ENCODE measurements at regions not wholly inside any gene's neighbourhood (a gene's known extent, or its start where the extent isn't known, plus 50 kb on each side); places are given as distances from the start of the nearest gene placed in this dataset.
"Not testable (repeated sequence)": the region's sequence is repeated elsewhere in the genome, so short reads cannot be mapped to it uniquely, and the experiment has no call there.

DNA sequence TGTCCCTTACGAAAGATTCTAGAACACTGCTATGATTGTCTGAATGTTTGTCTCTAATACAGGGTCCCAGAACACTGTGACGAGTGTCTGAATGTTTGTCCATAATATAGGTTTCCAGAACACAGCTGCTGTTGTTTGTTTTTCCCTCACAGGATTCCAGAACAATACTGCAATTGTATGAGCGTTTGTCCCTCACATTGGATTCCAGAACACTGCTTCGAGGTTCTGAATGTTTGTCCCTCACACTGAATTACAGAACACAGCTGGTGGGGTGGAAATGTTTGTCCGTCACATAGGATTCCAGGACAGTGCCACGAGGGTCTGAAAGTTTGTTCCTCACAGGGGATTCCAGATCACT, 199.0 kb downstream of the FOXD4L6 start:
- H3K9me3 Mint-ChIP-seq = peaks cover 52 to 55% of the 10 kb centered on the region in 2 donors
- not testable (repeated sequence) for H3K27ac Mint-ChIP-seq; ATAC-seq (replicated peaks)

GRCh38 chr9:40928803-40929487, 199.5 kb downstream of the FOXD4L6 start:
- DNase-seq = no peak
- Mint-ChIP-seq H3K4me1 (no peaks in the 10 kb centered on the region), H3K9me3 (peaks cover 58% of the 10 kb centered on the region in 2 donors), H3K27ac (no peak overlapping the region), H3K4me3 (no peak overlapping the region), H3K27me3 (no peaks in the 10 kb centered on the region), H3K36me3 (peaks cover 14 to 15% of the 10 kb centered on the region in 2 donors)
- ATAC-seq (replicated peaks) = no peak

More for the DNA sequence above, 199.0 kb downstream of the FOXD4L6 start:
- not testable (repeated sequence) for H3K4me3 Mint-ChIP-seq, H3K27me3 Mint-ChIP-seq, H3K4me1 Mint-ChIP-seq, DNase-seq
- H3K36me3 Mint-ChIP-seq = peaks cover 14 to 15% of the 10 kb centered on the region in 2 donors

DNA sequence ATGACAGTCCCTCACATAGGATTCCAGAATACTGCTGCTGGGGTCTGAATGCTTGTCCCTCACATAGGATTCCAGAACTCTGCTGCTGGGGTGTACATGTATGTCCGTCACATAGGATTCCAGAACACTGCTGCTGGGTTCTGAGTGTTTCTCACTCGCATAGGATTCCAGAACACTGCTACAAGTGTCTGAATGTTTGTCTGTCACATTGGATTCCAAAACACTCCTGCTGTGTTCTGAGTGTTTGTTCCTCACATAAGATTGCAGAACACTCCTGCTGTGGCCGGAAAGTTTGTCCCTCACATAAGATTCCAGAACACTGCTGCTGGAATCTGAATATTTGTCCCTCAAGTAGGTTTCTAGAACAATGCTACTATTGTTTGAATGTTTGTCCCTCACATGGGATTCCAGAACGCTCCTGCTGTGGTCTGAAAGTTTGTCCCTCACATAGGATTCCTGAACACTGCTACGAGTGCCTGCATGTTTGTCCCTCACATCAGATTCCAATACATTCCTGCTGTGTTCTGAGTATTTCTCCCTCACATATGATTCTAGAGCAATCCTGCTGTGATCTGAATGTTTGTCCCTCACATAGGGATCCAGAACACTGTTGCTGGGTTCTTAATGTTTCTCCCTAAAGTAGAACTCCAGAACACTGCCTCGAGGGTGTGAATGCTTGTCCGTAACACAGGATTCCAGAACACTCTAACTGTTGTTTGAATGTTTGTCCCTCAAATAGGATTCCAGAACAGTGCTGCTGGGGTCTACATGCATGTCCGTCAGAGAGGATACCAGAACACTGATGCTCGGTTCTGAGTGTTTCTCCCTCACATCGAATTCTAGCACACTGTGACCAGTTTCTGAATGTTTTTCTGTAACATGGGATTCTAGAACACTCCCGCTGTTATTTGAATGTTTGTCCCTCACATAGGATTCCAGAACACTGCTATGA, 200.4 kb downstream of the FOXD4L6 start:
- no peak overlapping the region for H3K4me3 Mint-ChIP-seq
- ATAC-seq (replicated peaks) (no peak), DNase-seq (no peak)
- no peaks in the 10 kb centered on the region for H3K4me1 Mint-ChIP-seq
- H3K9me3 Mint-ChIP-seq = peaks cover 63 to 66% of the 10 kb centered on the region in 2 donors
- peaks cover 14 to 20% of the 10 kb centered on the region in 2 donors for H3K36me3 Mint-ChIP-seq
- H3K27ac Mint-ChIP-seq = no peak overlapping the region
- H3K27me3 Mint-ChIP-seq = no peaks in the 10 kb centered on the region

DNA sequence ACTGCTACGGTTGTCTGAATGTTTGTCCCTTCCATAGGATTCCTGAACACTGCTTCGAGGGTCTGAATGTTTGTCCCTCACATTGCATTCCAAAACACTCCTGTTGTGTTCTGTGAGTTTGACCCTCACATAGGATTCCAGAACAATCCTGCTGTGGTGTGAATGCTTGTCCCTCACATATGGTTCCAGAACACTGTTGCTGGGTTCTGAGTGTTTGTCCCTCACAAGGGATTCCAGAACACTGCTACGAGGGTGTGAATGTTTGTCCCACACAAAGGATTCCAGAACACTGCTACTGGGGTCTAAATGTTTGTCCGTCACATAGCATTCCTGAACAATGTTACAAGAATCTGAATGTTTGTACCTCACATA, 201.2 kb downstream of the FOXD4L6 start:
- Mint-ChIP-seq H3K4me1 (no peaks in the 10 kb centered on the region), H3K4me3 (no peak overlapping the region), H3K27ac (no peak overlapping the region), H3K27me3 (no peaks in the 10 kb centered on the region), H3K36me3 (peaks cover 10 to 18% of the 10 kb centered on the region in 2 donors), H3K9me3 (peaks cover 65 to 67% of the 10 kb centered on the region in 2 donors)
- DNase-seq = no peak
- ATAC-seq (replicated peaks) = no peak

DNA sequence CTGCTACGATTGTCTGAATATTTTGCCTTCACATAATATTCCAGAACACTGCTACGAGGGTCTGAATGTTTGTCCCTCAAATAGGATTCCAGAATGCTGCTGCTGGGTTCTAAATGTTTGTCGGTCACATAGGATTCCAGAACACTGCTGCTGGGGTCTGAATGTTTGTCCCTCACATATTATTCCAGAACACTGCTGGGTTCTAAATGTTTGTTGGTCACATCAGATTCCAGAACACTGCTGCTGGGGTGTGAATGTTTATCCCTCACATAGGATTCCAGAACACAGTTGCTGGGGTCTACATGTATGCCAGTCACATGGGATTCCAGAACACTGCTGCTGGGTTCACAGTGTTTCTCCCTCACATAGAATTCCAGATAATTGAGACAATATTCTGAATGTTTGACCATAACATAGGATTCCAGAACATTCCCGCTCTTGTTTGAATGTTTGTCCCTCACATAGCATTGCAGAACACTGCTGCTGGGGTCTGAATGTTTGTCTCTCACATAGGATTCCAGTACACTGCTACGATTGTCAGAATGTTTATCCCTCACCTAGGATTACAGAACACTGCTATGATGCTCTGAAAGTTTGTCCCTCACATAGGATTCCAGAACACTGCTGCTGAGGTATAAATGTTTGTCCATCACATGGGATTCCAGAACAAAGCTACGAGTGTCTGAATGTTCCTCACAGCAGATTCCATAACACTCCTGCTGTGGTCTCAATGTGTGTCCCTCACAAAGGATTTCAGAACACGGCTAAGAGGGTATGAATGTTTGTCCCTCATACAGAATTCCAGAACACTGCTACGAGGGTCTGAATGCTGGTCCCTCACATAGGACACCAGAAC, 201.8 kb downstream of the FOXD4L6 start:
- ATAC-seq (replicated peaks) = no peak
- Mint-ChIP-seq H3K4me1 (no peaks in the 10 kb centered on the region), H3K9me3 (peaks cover 62 to 64% of the 10 kb centered on the region in 2 donors), H3K36me3 (peaks cover 4 to 15% of the 10 kb centered on the region in 2 donors), H3K27me3 (no peaks in the 10 kb centered on the region), H3K4me3 (no peak overlapping the region), H3K27ac (no peak overlapping the region)
- no peak for DNase-seq

- DNase-seq (no peak), ATAC-seq (replicated peaks) (peak in 1 of 2 donors; percentile 12)
- Mint-ChIP-seq H3K27me3 (no peaks in the 10 kb centered on the region), H3K27ac (no peak overlapping the region), H3K36me3 (peaks cover 5 to 14% of the 10 kb centered on the region in 2 donors), H3K4me1 (no peaks in the 10 kb centered on the region), H3K9me3 (peaks cover 56 to 63% of the 10 kb centered on the region in 2 donors), H3K4me3 (no peak overlapping the region)
These were observed 203.3 kb downstream of the FOXD4L6 start for GRCh38 chr9:40925149-40925548.

DNA sequence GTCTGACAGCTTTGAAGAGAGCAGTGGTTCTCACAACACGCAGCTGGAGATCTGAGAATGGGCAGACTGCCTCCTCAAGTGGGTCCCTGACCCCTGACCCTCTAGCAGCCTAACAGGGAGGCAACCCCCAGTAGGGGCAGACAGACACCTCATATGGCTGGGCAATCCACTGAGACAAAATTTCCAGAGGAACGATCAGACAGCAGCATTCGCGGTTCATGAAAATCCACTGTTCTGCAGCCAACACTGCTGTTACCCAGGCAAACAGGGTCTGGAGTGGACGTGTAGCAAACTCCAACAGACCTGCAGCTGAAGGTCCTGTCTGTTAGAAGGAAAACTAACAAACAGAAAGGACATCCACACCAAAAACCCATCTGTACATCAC, 212.1 kb downstream of the FOXD4L6 start:
- not testable (repeated sequence) for H3K27me3 Mint-ChIP-seq; H3K4me3 Mint-ChIP-seq; H3K27ac Mint-ChIP-seq; ATAC-seq (replicated peaks); H3K4me1 Mint-ChIP-seq; DNase-seq
- H3K36me3 Mint-ChIP-seq = peaks cover 50 to 76% of the 10 kb centered on the region in 2 donors
- peaks cover 57 to 65% of the 10 kb centered on the region in 2 donors for H3K9me3 Mint-ChIP-seq

- ATAC-seq (replicated peaks); DNase-seq; H3K4me3 Mint-ChIP-seq; H3K27me3 Mint-ChIP-seq; H3K27ac Mint-ChIP-seq; H3K4me1 Mint-ChIP-seq: not testable (repeated sequence)
- H3K9me3 Mint-ChIP-seq = peaks cover 61 to 70% of the 10 kb centered on the region in 2 donors
- peaks cover 56 to 79% of the 10 kb centered on the region in 2 donors for H3K36me3 Mint-ChIP-seq
These were observed 212.7 kb downstream of the FOXD4L6 start for GRCh38 chr9:40915660-40916398.

- H3K9me3 Mint-ChIP-seq = peaks cover 58 to 66% of the 10 kb centered on the region in 2 donors
- H3K36me3 Mint-ChIP-seq = peaks cover 57 to 80% of the 10 kb centered on the region in 2 donors
These were observed 213.5 kb downstream of the FOXD4L6 start for GRCh38 chr9:40914772-40915659.

GRCh38 chr9:40913928-40914673, 214.4 kb downstream of the FOXD4L6 start:
- Mint-ChIP-seq H3K27ac (no peak overlapping the region), H3K4me3 (no peak overlapping the region), H3K36me3 (peaks cover 54 to 72% of the 10 kb centered on the region in 2 donors), H3K27me3 (no peaks in the 10 kb centered on the region), H3K4me1 (peaks cover 0 to 1% of the 10 kb centered on the region in 2 donors), H3K9me3 (peaks cover 52 to 65% of the 10 kb centered on the region in 2 donors)
- no peak for DNase-seq
- ATAC-seq (replicated peaks) = no peak

More at GRCh38 chr9:40914772-40915659, 213.5 kb downstream of the FOXD4L6 start:
- no peak overlapping the region for H3K27ac Mint-ChIP-seq
- peaks cover 0 to 1% of the 10 kb centered on the region in 2 donors for H3K4me1 Mint-ChIP-seq
- H3K4me3 Mint-ChIP-seq = no peak overlapping the region
- DNase-seq (no peak), ATAC-seq (replicated peaks) (peak in 1 of 2 donors; percentile 5)
- H3K27me3 Mint-ChIP-seq = no peaks in the 10 kb centered on the region

GRCh38 chr9:40913096-40913719, 215.3 kb downstream of the FOXD4L6 start:
- Mint-ChIP-seq H3K27ac (no peak overlapping the region), H3K9me3 (peaks cover 46 to 62% of the 10 kb centered on the region in 2 donors), H3K36me3 (peaks cover 45 to 63% of the 10 kb centered on the region in 2 donors), H3K4me1 (peaks cover 0 to 1% of the 10 kb centered on the region in 2 donors), H3K4me3 (no peak overlapping the region), H3K27me3 (peaks cover 0 to 1% of the 10 kb centered on the region in 2 donors)
- ATAC-seq (replicated peaks) (no peak), DNase-seq (no peak)

GRCh38 chr9:40912679-40913078, 215.8 kb downstream of the FOXD4L6 start:
- not testable (repeated sequence) for H3K4me1 Mint-ChIP-seq; DNase-seq; ATAC-seq (replicated peaks); H3K27ac Mint-ChIP-seq; H3K27me3 Mint-ChIP-seq; H3K4me3 Mint-ChIP-seq
- Mint-ChIP-seq H3K36me3 (peaks cover 44 to 62% of the 10 kb centered on the region in 2 donors), H3K9me3 (peaks cover 48 to 64% of the 10 kb centered on the region in 2 donors)

Data from stimulated activated naive B cell treated with anti-CD40 and anti-IgM and Interleukin-4, amounts not matched to agents 10 μg/mL and 1 μg/mL and 100 μg/mL, for 72 hours (primary cell).